ENCODE measurements at regions not wholly inside any gene's neighbourhood (a gene's known extent, or its start where the extent isn't known, plus 50 kb on each side); places are given as distances from the start of the nearest gene placed in this dataset.

DNA sequence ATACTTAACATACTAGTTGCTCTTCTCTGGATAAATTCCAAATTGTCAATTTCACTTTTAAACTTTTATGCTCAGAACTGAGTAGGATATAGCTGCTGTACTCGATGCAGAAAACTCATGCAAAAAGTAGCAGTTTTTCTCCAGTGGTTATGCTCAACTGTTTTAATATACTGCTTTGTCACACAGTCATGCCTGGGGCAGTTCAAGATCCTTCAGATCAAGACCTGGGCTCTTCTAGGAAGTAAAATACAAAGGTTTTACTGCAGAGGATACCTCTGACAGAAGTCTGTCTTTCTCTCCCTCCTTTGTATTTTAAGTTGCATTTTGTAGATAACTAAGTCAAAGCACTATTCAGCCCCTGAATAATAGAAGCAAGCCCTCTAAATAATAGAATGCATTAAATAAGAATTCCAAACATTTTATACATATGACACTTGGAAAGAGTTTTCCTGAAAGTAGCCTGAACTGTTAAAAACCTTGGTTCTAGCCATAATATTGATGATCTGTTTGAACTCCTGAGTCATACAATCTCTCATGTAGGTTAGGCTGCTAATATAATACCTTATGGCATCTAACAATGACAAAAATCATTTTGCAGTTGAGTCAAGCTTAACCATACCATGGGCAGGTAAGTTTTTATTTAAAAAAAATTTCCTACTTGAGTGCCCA lies 183.3 kb upstream of the TRIB2 start:
- in situ Hi-C loops (cut with HindIII; ENCODE audit: low pct_unique_long_range_greater_than_20kb, low sequenced_read_pairs), result no loop called here
- no peak for DNase-seq (ENCODE audit: low read depth in 1 of 2, low spot score in 1 of 2)
- no peak for TF ChIP-seq JUND (IDR thresholded peaks at IDR 0.05; ENCODE audit: low read depth)

- in situ Hi-C loops (cut with HindIII; ENCODE audit: low pct_unique_long_range_greater_than_20kb, low sequenced_read_pairs), result no loop called here
- DNase-seq (ENCODE audit: low read depth in 1 of 2, low spot score in 1 of 2), result no peak
- TF ChIP-seq JUND (IDR thresholded peaks at IDR 0.05; ENCODE audit: low read depth), result no peak
These were observed 182.0 kb upstream of the TRIB2 start for GRCh38 chr2:12534646-12535263.

DNA sequence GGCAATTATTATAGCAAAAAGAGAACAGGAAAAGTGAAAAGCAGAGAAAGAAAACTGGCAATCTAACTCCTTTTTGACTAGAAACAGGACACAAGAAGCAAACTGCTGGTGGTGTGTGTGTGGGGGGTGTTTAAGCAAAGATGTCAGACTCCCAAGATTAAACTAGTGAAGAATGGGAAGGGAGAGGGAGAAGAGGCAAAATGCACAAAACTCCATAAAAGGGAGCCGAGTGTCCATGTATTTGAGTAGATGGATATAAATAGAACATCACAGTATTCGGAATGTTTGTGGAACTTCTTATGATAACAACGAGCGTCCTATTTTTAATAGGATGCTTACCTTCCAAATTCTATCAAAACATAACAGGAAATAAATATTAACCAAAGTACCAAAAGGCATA lies 179.8 kb upstream of the TRIB2 start:
- TF ChIP-seq JUND (IDR thresholded peaks at IDR 0.05; ENCODE audit: low read depth), result no peak
- in situ Hi-C loops (cut with HindIII; ENCODE audit: low pct_unique_long_range_greater_than_20kb, low sequenced_read_pairs), result no loop called here
- DNase-seq (ENCODE audit: low read depth in 1 of 2, low spot score in 1 of 2), result no peak

- TF ChIP-seq JUND (IDR thresholded peaks at IDR 0.05; ENCODE audit: low read depth), result no peak
- DNase-seq (ENCODE audit: low read depth in 1 of 2, low spot score in 1 of 2), result no peak
- in situ Hi-C loops (cut with HindIII; ENCODE audit: low pct_unique_long_range_greater_than_20kb, low sequenced_read_pairs), result no loop called here
These were observed 178.5 kb upstream of the TRIB2 start for GRCh38 chr2:12538138-12538694.

DNA sequence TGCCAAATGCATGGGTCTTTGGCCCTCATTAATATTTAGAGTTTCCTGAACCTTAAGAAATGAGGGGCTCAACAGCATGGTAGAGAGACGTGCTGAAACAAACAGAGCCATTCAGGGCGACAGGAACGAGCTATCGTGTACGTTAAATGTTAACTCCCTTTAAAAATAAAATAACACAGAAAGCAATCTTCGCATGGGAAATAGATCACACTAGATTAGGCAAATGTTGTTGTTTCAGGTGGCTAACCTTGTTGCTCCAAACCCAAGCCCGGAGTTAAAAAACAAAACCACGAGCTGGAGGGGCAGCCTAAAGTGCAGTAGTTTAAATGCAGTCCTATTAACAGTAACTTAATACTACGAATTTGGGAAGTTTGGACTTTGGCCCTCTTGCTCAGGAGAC lies 177.4 kb upstream of the TRIB2 start:
- in situ Hi-C loops (cut with HindIII; ENCODE audit: low pct_unique_long_range_greater_than_20kb, low sequenced_read_pairs), result no loop called here
- no peak for DNase-seq (ENCODE audit: low read depth in 1 of 2, low spot score in 1 of 2)
- TF ChIP-seq JUND (IDR thresholded peaks at IDR 0.05; ENCODE audit: low read depth), result no peak

GRCh38 chr2:12539776-12540562 lies 176.8 kb upstream of the TRIB2 start:
- no peak for DNase-seq (ENCODE audit: low read depth in 1 of 2, low spot score in 1 of 2)
- in situ Hi-C loops (cut with HindIII; ENCODE audit: low pct_unique_long_range_greater_than_20kb, low sequenced_read_pairs), result no loop called here
- no peak for TF ChIP-seq JUND (IDR thresholded peaks at IDR 0.05; ENCODE audit: low read depth)

GRCh38 chr2:12543076-12543977 lies 173.4 kb upstream of the TRIB2 start:
- TF ChIP-seq JUND (IDR thresholded peaks at IDR 0.05; ENCODE audit: low read depth), result no peak
- in situ Hi-C loops (cut with HindIII; ENCODE audit: low pct_unique_long_range_greater_than_20kb, low sequenced_read_pairs), result no loop called here
- no peak for DNase-seq (ENCODE audit: low read depth in 1 of 2, low spot score in 1 of 2)

- DNase-seq (ENCODE audit: low read depth in 1 of 2, low spot score in 1 of 2), result no peak
- TF ChIP-seq JUND (IDR thresholded peaks at IDR 0.05; ENCODE audit: low read depth), result no peak
- in situ Hi-C loops (cut with HindIII; ENCODE audit: low pct_unique_long_range_greater_than_20kb, low sequenced_read_pairs), result no loop called here
These were observed 172.7 kb upstream of the TRIB2 start for GRCh38 chr2:12543978-12544558.

- no peak for DNase-seq (ENCODE audit: low read depth in 1 of 2, low spot score in 1 of 2)
- in situ Hi-C loops (cut with HindIII; ENCODE audit: low pct_unique_long_range_greater_than_20kb, low sequenced_read_pairs), result no loop called here
- TF ChIP-seq JUND (IDR thresholded peaks at IDR 0.05; ENCODE audit: low read depth), result no peak
These were observed 169.1 kb upstream of the TRIB2 start for GRCh38 chr2:12547566-12548170.

DNA sequence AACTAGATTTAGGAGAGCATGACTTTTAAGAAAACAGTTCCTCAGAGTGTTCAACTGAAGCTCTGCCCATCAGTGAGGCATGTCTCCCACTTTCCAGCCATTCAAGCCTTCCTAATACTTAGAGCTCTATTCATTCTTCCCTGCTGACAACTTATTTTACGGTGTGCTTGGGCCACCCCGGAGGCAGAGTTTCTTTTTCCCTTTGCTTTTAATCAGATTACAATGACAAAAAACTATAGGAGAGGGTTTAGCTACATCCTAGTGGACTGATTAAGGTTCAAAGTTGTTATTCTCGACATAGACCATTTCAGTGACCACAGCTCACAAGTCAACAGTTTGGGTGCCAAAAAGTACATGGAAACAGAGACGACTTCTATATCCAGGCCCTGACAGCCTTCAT lies 167.8 kb upstream of the TRIB2 start:
- DNase-seq (ENCODE audit: low read depth in 1 of 2, low spot score in 1 of 2), result no peak
- in situ Hi-C loops (cut with HindIII; ENCODE audit: low pct_unique_long_range_greater_than_20kb, low sequenced_read_pairs), result no loop called here
- no peak for TF ChIP-seq JUND (IDR thresholded peaks at IDR 0.05; ENCODE audit: low read depth)

- DNase-seq (ENCODE audit: low read depth in 1 of 2, low spot score in 1 of 2), result no peak
- in situ Hi-C loops (cut with HindIII; ENCODE audit: low pct_unique_long_range_greater_than_20kb, low sequenced_read_pairs), result no loop called here
- no peak for TF ChIP-seq JUND (IDR thresholded peaks at IDR 0.05; ENCODE audit: low read depth)
These were observed 167.1 kb upstream of the TRIB2 start for GRCh38 chr2:12549641-12550040.
